GM12878 (cell line): ENCODE measurements at regions not wholly inside any gene's neighbourhood (a gene's known extent, or its start where the extent isn't known, plus 50 kb on each side); places are given as distances from the start of the nearest gene placed in this dataset.

ENCODE experiments used
- ATAC-seq: fragments of 200-7000 bp; cut with Tn5 transposase; 3 replicates; pipeline ENCODE4 v1.9.1; 2020; ENCODE audit warnings: mild to moderate bottlenecking, moderate library complexity
- BruUV-seq: library from RNA; stranded (reverse); fragments of 400-500 nt; replicated peaks from 2 replicates; lab custom pipeline; 2021; lab: Mats Ljungman, UMichigan
- CTCF ChIA-PET: fragments of 300-600 bp; sonication (Branson Sonifier 250); formaldehyde crosslinking; extraction: SDS; loops from one replicate; lab custom pipeline; 2021; ENCODE audit warnings: inconsistent platforms; lab: Yijun Ruan, JAX
- POLR2A ChIA-PET: fragments of 350-600 bp; formaldehyde crosslinking; extraction: SDS; loops from one replicate; lab custom pipeline; 2021; ENCODE audit warnings: inconsistent platforms; lab: Charles Lee
- RAD21 ChIA-PET: fragments of 300-600 bp; sonication (Branson Sonifier 250); formaldehyde crosslinking; loops from one replicate; lab custom pipeline; 2023; ENCODE audit warnings: antibody characterized with exemption; ENCODE audit not compliant: unreplicated experiment; lab: Charles Lee
- SMC1A ChIA-PET: fragments of 300-600 bp; sonication (Branson Sonifier 250); formaldehyde crosslinking; loops from one replicate; lab custom pipeline; 2023; ENCODE audit not compliant: unreplicated experiment, uncharacterized antibody; lab: Charles Lee
- DNase-seq: peaks from one replicate; pipeline ENCODE4 v3.0.0-alpha.2; 2011; ENCODE audit warnings: low read depth, low spot score
- FAIRE-seq: peaks from 3 replicates; lab custom pipeline; 2011; peaks lifted over from hg19 to GRCh38; lab: Jason Lieb, UNC
- H2AFZ ChIP-seq: 2 replicates; pipeline ENCODE4 v1.6.0; 2011; ENCODE audit warnings: low read depth, low read length, control low read depth; ENCODE audit not compliant: control insufficient read depth
- H3K27ac ChIP-seq: 2 replicates; pipeline ENCODE4 v1.5.1; 2011; ENCODE audit warnings: control low read depth; ENCODE audit not compliant: control insufficient read depth, insufficient read depth
- H3K27me3 ChIP-seq, 2 experiments: replicated peaks in 1 of 2; 2 replicates each; pipeline versions ENCODE4 v1.6.0 to v1.6.1; 2011; ENCODE audit warnings: low read length in 1 of 2; ENCODE audit not compliant: control insufficient read depth in 2 of 2, insufficient read depth in 2 of 2
- H3K36me3 ChIP-seq, 2 experiments: 2 replicates each; pipeline ENCODE4 v1.5.1; 2011; ENCODE audit warnings: low read length in 1 of 2; ENCODE audit not compliant: control insufficient read depth in 2 of 2, insufficient read depth in 2 of 2
- H3K4me1 ChIP-seq: 2 replicates; pipeline ENCODE4 v1.6.1; 2011; ENCODE audit warnings: mild to moderate bottlenecking, low read length, moderate library complexity, mixed read lengths; ENCODE audit not compliant: control insufficient read depth, insufficient read depth
- H3K4me2 ChIP-seq: 2 replicates; pipeline ENCODE4 v1.6.0; 2011; ENCODE audit warnings: control low read depth; ENCODE audit not compliant: control insufficient read depth, insufficient read depth
- H3K4me3 ChIP-seq: fragments of 200-600 bp; sonication (generic); 2 replicates; pipeline ENCODE4 v1.5.1; 2016
- H3K79me2 ChIP-seq: 2 replicates; pipeline ENCODE4 v1.6.0; 2011; ENCODE audit warnings: low read length; ENCODE audit not compliant: control insufficient read depth, insufficient read depth
- H3K9ac ChIP-seq: 2 replicates; pipeline ENCODE4 v1.8.0; 2011; ENCODE audit warnings: low read length, control low read depth, mixed read lengths; ENCODE audit not compliant: control insufficient read depth, insufficient read depth
- H3K9me3 ChIP-seq: replicated peaks from 3 replicates; pipeline ENCODE4 v1.5.1; 2011; ENCODE audit warnings: mild to moderate bottlenecking, low read length; ENCODE audit not compliant: control insufficient read depth, insufficient read depth
- H4K20me1 ChIP-seq: 2 replicates; pipeline ENCODE4 v1.6.0; 2011; ENCODE audit not compliant: control insufficient read depth, insufficient read depth
- IRF4 ChIP-seq: IDR thresholded peaks from 2 replicates; pipeline ENCODE4 v1.6.1; 2011; ENCODE audit warnings: low read depth, low read length
- MEF2B ChIP-seq: fragments of 450-650 bp; IDR thresholded peaks from 2 replicates; pipeline ENCODE4 v1.6.1; 2018; ENCODE audit warnings: mild to moderate bottlenecking, moderate library complexity; ENCODE audit not compliant: partially characterized antibody, poor library complexity, severe bottlenecking
- SIX5 ChIP-seq: IDR thresholded peaks from 2 replicates; pipeline ENCODE4 v1.6.1; 2011; ENCODE audit warnings: mild to moderate bottlenecking, low read depth, low read length, moderate library complexity; ENCODE audit not compliant: severe bottlenecking
- SMAD1 ChIP-seq: fragments of 450-650 bp; IDR thresholded peaks from 2 replicates; pipeline ENCODE4 v1.6.1; 2018; ENCODE audit warnings: mild to moderate bottlenecking, low read depth; ENCODE audit not compliant: partially characterized antibody
- SPI1 ChIP-seq: IDR thresholded peaks from 2 replicates; pipeline ENCODE4 v1.6.1; 2011; ENCODE audit warnings: low read depth, mild to moderate bottlenecking, low read length, moderate library complexity, borderline replicate concordance; ENCODE audit not compliant: insufficient read depth
- STAT1 ChIP-seq: fragments of 450-650 bp; conservative IDR thresholded peaks from 2 replicates; pipeline ENCODE4 v1.6.1; 2014; ENCODE audit warnings: antibody characterized with exemption, mild to moderate bottlenecking
- WGBS: methylation state at CpG from one replicate; pipeline ENCODE4 v1.1.6; 2016; ENCODE audit warnings: low lambda C conversion rate; ENCODE audit not compliant: insufficient replicate concordance, insufficient coverage; ENCODE audit errors: missing lambda C conversion rate; 5-methylcytosine and 5-hydroxymethylcytosine counted together
- in situ Hi-C: fragments of 300-500 bp; cut with MboI; formaldehyde crosslinking; loops from 9 replicates; pipeline ENCODE4 v1.14.3; 2018; ENCODE audit warnings: mixed read lengths
- intact Hi-C: fragments of 100-400 bp; cut with micrococcal nuclease; formaldehyde crosslinking; loops from one replicate; pipeline ENCODE4 v1.14.2; 2022; ENCODE audit not compliant: unreplicated experiment
- TF ChIP-seq, protein P1 (sequence below): fragments of 450-650 bp; IDR thresholded peaks from 2 replicates; pipeline ENCODE4 v1.6.1; 2016; ENCODE audit warnings: mild to moderate bottlenecking

DNA sequence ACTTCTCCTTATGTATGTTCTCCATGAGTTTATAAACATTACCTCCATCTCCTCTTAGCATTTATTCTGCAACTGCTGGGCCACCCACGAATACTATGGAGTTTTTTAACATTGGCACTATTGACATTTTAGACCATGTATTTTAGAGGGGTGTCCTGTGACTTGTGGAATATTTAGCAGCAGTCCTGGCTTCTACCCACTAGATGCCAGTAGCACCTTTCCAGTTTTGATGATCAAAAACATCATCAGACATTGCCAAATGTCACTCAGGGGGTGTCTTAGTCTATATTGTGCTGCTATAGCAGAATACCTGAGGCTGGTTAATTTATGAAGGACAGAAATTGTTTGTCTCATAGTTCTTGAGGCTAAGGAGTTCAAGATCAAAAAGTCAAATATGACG is 187.5 kb upstream of the RORB start:
- no TSS peak for BruUV-seq
- Histone ChIP-seq H3K27ac (no peak overlapping the region), H3K4me3 (no peak overlapping the region), H3K36me3 (no peaks in the 10 kb centered on the region), H3K9me3 (no peaks in the 10 kb centered on the region), H4K20me1 (no peaks in the 10 kb centered on the region), H3K27me3 (no peaks in the 10 kb centered on the region), H2AFZ (no peak overlapping the region), H3K9ac (no peak overlapping the region), H3K79me2 (no peaks in the 10 kb centered on the region), H3K4me1 (no peaks in the 10 kb centered on the region), H3K4me2 (no peak overlapping the region)
- SMC1A ChIA-PET: interaction anchor here (0.9 kb wide), 1 partner anchor 9 kb away, joined by 3 read pairs; no protein-coding TSS in a partner anchor
- FAIRE-seq (no peak), ATAC-seq (no peak), DNase-seq (no peak)
- WGBS: 0% methylated on average over 2 of the region's 2 CpGs
- intact Hi-C loops: no loop called here
- in situ Hi-C loops: no loop called here
- POLR2A ChIA-PET: no interaction called here
- RAD21 ChIA-PET: no interaction called here
- TF ChIP-seq MEF2B (no peak), IRF4 (no peak), STAT1 (no peak), SIX5 (no peak), SPI1 (no peak), SMAD1 (no peak)
- TF ChIP-seq, protein P1, sequence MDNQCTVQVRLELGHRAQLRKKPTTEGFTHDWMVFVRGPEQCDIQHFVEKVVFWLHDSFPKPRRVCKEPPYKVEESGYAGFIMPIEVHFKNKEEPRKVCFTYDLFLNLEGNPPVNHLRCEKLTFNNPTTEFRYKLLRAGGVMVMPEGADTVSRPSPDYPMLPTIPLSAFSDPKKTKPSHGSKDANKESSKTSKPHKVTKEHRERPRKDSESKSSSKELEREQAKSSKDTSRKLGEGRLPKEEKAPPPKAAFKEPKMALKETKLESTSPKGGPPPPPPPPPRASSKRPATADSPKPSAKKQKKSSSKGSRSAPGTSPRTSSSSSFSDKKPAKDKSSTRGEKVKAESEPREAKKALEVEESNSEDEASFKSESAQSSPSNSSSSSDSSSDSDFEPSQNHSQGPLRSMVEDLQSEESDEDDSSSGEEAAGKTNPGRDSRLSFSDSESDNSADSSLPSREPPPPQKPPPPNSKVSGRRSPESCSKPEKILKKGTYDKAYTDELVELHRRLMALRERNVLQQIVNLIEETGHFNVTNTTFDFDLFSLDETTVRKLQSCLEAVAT: no peak
- CTCF ChIA-PET: no interaction called here
